ENCODE measurements at regions not wholly inside any gene's neighbourhood (a gene's known extent, or its start where the extent isn't known, plus 50 kb on each side); places are given as distances from the start of the nearest gene placed in this dataset.

DNA sequence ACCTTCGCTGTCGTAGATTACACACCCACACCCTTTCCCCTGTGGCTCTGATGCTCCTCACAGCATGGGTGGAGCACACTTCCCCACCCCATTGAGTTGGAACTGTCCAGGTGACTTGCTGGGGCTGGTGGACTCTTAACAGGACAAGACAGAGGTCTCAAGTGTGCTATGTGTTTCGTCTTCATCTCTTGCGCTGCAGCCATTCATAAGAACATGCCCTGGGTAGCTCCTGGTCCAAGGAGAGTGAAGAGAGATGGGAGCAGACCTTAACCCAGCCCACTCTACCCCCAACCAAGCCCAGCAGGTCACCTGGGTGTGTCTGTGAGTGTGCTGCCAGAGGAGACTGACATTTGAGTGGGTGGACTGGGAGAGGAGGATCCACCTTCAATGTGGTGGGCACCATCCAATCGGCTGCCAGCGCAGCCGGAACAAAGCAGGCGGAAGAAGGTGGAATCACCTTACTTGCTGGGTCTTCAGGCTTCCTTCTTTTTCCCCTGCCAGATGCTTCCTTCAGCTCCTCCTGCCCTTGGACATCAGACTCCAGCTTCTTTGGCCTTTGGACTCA, 112.4 kb downstream of the HTR5A start:
- no peak for DNase-seq

GRCh38 chr7:155183655-155184054, 113.5 kb downstream of the HTR5A start:
- DNase-seq, result no peak

DNA sequence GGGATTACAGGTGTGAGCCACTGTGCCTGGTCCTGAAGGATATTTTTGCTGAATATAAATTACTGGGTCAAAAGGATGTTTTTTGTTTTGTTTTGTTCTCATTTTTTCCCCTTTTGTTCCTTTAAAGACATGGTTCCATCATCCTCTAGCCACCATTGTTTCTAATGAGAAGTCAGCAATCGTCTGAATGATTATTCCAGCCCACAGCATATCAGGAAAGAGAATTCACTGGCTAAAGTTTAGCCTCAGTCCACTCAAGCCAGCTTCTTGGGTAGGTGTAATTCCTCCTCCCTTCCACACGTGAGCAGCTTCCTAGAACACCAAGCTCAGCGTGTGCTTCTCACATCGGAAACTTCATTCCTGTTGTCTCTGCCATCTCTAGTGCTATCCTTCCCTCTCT, 112.8 kb upstream of the INSIG1 start:
- DNase-seq, result no peak

DNA sequence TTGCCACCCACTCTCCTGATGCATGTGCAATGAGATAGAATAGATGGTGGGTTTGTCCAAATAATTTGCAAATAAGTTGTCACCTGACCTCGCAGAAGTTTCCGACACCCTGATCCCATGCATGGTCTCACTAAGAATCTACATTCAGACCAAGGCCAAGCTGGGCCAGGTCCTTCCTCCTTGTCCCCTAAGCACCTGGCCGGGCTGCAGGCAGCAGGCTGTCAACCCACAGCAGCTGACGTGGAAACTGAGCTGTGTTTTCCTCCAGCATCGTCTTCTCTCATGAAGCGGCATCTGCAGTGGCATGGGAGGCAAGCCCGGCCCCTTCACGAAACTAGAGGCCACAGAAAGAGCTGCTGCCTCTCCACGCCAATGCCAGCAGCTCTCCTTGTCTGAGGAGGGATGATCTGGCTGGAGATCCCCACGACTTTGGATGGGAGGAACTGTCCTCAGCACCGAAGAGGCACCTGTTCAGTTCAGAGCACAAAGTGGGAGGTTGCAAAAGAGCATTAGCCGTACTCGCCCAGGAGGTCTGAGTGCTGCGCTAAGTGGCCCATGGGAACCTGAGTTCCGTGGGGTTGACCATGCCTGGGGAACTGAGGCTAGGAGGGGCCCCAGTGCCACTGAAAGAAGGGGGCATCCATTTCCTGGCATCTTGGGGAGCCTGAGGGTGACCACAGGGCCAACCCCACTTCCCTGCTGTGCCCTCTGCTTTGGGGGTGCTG, 110.5 kb upstream of the INSIG1 start:
- no peak for DNase-seq

DNA sequence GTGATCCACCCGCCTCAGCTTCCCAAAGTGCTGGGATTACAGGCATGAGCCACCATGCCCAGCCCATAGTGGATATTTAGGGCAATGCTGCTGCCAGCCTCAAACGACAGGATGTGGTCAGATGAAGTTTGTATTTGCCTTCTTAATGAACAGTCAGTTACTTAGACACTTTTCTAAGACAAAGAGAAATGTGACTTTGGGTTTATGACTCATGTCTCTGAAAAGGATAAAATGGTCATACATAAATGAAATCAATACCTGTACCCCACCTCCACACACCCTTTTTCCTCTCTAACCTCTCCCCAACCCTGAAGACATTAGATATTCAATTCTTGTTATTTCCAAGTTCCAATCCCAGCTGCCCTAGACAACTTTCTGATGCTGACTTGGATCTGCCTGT, 109.3 kb upstream of the INSIG1 start:
- DNase-seq, result no peak

DNA sequence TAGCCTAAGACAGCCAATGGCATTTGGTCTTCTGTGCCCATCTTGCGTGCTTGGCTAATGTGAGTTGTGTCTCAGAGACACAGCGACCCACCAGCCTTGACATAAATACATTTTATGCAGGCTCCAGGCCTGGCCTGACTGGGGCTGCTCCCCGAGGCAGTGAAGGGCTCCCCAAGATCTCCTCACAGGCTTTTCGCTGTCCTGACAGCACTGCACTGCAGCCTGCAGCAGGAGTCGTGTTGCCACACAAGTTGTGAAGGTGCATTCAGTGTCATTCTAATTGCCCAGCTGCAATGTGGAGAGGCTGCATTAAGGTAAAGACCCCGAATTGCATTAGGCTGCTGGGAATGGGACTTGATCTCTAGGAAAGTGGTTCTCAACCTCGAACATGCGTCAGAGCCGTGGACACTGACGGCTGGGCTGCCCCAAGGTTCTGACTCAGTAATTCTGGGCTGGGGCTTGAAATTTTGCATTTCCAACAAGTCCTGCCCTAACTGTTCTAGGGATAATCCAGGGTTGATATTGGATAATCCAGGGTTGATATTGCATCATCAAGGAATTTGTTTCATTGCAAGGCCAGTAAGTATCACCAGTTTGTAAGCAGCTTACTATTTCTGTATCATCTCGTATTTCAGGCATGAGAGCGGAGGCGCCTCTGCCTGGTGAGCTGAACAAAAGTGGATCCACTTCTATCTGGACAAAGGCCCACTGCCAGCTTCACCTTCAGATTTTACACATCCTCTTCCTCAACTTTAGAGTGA, 108.7 kb upstream of the INSIG1 start:
- DNase-seq, result no peak

DNA sequence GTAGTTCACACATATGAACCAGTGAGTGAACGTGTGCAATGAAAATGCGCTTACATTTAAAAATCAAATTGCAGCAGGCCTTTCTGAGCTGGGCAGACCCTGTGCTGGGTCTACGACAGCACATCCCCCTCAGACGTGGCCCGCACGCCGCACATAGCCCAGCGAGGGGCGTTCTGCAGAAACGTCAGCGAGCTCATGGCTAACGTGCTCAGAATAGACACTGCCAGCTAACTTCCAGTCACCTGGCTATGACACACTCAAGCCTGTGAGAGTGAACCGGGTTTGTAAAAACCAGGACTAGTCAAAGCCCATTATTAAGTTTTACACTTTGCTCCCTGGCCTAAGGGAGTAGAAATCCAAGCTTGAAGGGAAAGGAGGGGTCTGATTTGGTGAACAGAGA, 108.1 kb upstream of the INSIG1 start:
- no peak for DNase-seq

DNA sequence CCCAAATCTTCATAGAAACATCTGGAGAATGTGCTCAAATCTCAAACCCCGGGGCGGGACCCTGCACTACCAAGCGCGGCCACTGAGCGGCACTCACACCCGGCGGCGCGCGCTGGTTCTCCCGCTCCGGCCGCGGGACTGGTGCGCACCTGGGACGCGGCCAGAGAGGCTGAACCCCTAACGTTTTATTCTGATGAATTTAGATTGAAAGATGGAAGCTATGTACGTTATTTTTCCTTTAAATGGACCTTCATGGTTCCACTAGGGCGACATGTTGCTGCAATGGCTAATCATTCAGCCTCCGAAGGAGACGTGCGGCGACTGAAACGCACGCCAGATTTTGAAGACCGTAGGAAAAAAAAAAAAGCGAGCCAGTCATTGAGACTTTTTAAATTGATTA, 107.0 kb upstream of the INSIG1 start:
- peak; percentile 94 for DNase-seq

- no peak for DNase-seq
These were observed 106.5 kb upstream of the INSIG1 start for GRCh38 chr7:155191137-155191536.

- no peak for DNase-seq
These were observed 105.7 kb upstream of the INSIG1 start for GRCh38 chr7:155191901-155192478.

DNA sequence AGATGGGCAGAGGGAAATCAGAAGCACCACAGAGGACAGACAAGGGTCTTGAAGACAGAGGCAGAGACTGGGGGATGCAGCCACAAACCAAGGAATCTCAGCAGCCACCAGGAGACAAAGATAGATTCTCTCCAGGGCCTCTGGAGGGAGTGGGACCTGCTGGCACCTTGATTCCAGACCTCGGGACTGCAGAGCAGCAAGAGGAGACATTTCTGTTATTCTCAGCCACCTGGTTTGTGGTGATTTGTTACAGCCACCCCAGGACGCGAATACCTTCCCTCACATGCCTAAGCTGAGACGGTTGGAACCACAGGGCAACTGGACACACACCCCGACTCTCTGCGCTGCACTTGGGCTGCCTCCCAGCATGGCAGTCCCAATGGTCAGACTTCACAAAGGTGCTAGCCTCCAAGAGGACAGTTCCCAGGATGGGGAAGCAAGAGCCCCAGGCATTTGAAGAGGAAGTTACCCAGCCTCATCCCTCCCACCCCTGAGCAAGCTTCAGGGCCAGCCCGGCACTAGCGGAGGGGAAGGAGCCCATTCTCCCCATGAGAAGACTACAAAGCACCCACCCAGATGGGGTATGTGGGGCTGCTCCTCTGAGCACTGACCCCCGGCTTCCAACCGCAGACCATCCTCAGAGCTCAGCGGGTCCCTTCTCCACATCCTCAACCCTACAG, 104.6 kb upstream of the INSIG1 start:
- DNase-seq, result no peak

DNA sequence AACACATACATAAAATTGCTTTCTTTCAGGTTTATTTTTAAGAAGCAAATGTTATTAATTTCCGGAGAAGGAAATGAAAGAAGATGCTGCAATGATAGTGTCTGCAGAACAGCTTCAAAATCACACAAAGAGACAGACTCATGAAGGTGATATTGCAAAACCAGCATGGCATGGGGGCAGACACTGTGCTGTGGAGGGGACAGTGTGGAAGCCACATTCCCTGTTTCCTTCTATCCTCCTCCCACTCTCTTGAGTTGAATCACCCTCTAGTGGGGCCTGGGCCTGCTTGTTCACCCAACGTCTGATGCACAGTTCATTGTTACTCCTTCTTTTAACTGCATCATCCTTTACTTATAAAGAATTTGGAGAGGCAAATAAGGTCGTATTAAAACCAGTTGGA, 104.0 kb upstream of the INSIG1 start:
- DNase-seq, result no peak

- DNase-seq, result no peak
These were observed 103.1 kb upstream of the INSIG1 start for GRCh38 chr7:155194382-155195140.

- DNase-seq, result no peak
These were observed 101.6 kb upstream of the INSIG1 start for GRCh38 chr7:155195939-155196523.

GRCh38 chr7:155198196-155198892, 99.3 kb upstream of the INSIG1 start:
- DNase-seq, result no peak

DNA sequence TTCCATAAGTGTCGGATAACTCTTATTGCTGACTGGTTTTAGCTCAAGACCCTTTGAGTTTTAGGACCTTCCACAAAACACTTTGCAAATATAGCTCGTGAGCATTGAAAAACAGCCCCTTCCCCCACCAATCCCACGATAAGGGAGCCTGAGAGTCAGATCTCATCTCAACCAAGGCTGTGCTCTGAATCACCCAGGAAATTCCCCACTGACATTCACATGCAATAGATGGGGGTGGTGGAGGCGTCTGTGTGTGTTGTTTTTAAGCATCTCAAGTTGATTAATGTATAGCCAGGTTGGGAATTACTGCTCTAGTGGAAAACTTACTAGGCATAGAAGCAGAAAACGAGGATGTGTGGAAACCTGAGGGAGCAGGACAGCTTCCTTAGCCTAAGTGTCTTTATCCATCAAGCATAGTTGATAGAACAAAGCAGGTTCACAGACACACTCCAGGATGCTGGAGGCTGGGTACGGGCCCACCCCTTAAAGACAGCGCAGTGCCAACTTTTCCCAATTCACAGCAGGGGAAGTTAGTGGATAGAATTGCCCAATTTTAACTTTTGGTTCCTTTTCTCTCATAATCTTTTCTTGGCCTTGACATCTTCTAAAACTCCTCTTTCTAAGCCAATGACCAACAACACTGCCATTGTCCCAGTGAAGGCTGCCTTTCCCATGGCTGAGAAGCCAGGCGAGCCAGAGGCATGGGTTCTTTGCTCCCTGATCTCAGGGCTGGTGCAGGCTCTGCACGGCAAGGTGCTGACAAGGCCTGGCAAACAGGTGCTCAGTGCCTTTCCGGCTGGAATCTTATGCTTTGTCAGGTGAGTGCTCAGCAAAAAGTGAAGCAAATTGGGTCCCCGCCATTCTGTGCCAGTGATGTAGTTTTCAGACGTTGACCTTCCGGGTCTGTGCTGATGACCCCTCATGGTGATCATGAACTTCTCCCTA, 98.5 kb upstream of the INSIG1 start:
- no peak for DNase-seq

DNA sequence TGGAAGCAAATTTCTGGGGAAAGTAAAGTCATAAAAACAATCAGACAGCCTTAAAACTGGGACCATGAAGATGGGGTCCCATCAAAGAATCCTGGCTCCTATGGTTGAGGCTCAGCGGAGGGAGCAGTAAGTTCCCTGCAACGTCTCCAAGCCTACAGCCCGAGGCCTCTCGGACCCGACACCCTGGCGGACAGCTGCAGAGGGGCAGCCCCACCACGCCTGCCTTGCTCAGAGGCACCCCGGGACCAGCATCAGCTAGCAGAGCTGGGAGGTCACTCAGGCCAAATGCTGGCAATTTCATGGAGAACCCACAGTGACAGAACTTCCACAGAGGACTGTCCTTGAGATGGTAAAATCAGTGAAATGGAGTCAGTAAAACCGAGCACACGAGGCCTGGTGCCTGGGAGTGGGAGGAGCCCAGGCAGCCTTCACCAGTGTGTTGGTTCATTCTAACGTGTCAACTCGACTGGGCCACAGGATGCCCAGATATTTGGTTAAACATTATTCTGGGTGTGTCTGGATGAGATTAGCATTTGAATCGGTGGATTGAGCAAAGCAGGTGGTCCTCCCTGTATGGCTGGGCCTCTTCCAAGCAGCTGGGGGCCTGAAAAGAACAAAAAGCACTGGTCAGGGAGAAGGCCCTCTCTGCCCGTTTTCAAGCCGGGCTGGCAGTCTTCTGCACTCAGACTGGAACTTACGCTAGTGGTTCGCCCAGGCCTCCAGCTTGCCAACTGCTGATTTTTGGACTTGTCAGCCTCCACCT, 96.2 kb upstream of the INSIG1 start:
- no peak for DNase-seq

DNA sequence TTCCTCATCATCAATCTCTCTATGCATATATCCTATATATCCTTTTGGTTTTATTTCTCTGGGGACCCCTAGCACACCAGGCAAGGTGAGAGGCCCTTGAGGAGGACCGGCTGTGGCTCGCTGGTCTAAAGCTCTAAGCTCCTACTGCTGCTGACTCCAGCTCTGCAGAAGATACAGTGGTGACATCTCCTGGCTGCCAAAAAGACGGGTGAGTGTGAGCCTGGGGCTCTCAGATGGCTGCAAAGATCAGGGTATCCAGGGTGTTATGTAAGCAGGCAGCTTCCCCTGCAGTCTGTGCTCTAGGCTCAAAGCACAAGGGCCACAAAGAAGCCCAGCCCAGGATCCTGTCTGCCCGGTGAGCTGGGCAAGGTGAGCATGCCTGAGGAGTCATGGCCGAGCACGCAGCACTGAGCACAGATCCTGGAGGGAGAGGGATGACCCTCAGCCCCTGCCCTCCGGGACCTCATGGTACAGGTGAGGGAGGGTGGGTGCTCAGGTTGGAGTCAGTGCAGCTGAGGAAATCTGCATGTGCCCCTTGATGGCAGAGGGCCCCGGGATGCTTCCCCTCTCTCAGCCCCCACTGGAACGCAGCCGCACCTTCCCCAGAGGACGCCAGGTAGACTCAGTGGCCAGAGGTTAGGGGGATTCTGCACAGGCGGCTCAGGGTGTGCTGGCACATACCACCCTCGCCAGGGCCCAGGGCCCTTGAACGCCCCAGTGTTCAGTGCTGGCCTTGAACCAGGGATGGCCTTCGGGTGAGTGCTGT, 95.4 kb upstream of the INSIG1 start:
- DNase-seq, result no peak
